Upper lobe of left lung (tissue), 4 donors: ENCODE measurements at regions not wholly inside any gene's neighbourhood (a gene's known extent, or its start where the extent isn't known, plus 50 kb on each side); places are given as distances from the start of the nearest gene placed in this dataset.

Source experiments
- CTCF ChIP-seq, 6 experiments: fragments of 450-650 bp in 4 of 6; fragments of 200-600 bp in 2 of 6; sonication (generic) in 2 of 6; IDR thresholded peaks; one replicate each; pipeline ENCODE4 v1.5.1; 2016 to 2019; ENCODE audit warnings: antibody characterized with exemption in 6 of 6
- POLR2A ChIP-seq, 4 donors: fragments of 450-650 bp; IDR thresholded peaks; one replicate each; pipeline ENCODE4 v1.5.1; 2016 to 2017; ENCODE audit warnings: antibody characterized with exemption in 4 of 4, mild to moderate bottlenecking in 2 of 4

GRCh38 chr9:82604947-82605656, 457.8 kb downstream of the RASEF start:
- TF ChIP-seq CTCF (IDR thresholded peaks at IDR 0.05) (no peak), POLR2A (IDR thresholded peaks at IDR 0.05) (no peak)
